GM12878 (cell line): ENCODE measurements at regions not wholly inside any gene's neighbourhood (a gene's known extent, or its start where the extent isn't known, plus 50 kb on each side); places are given as distances from the start of the nearest gene placed in this dataset.

Experiments used
- ATAC-seq: fragments of 200-7000 bp; cut with Tn5 transposase; 3 replicates; pipeline ENCODE4 v1.9.1; 2020; ENCODE audit warnings: mild to moderate bottlenecking, moderate library complexity
- BruUV-seq: library from RNA; stranded (reverse); fragments of 400-500 nt; replicated peaks from 2 replicates; lab custom pipeline; 2021; lab: Mats Ljungman, UMichigan
- CTCF ChIA-PET: fragments of 300-600 bp; sonication (Branson Sonifier 250); formaldehyde crosslinking; extraction: SDS; loops from one replicate; lab custom pipeline; 2021; ENCODE audit warnings: inconsistent platforms; lab: Yijun Ruan, JAX
- POLR2A ChIA-PET: fragments of 350-600 bp; formaldehyde crosslinking; extraction: SDS; loops from one replicate; lab custom pipeline; 2021; ENCODE audit warnings: inconsistent platforms; lab: Charles Lee
- RAD21 ChIA-PET: fragments of 300-600 bp; sonication (Branson Sonifier 250); formaldehyde crosslinking; loops from one replicate; lab custom pipeline; 2023; ENCODE audit warnings: antibody characterized with exemption; ENCODE audit not compliant: unreplicated experiment; lab: Charles Lee
- SMC1A ChIA-PET: fragments of 300-600 bp; sonication (Branson Sonifier 250); formaldehyde crosslinking; loops from one replicate; lab custom pipeline; 2023; ENCODE audit not compliant: unreplicated experiment, uncharacterized antibody; lab: Charles Lee
- DNase-seq: peaks from one replicate; pipeline ENCODE4 v3.0.0-alpha.2; 2011; ENCODE audit warnings: low read depth, low spot score
- FAIRE-seq: peaks from 3 replicates; lab custom pipeline; 2011; peaks lifted over from hg19 to GRCh38; lab: Jason Lieb, UNC
- H2AFZ ChIP-seq: 2 replicates; pipeline ENCODE4 v1.6.0; 2011; ENCODE audit warnings: low read depth, low read length, control low read depth; ENCODE audit not compliant: control insufficient read depth
- H3K27ac ChIP-seq: 2 replicates; pipeline ENCODE4 v1.5.1; 2011; ENCODE audit warnings: control low read depth; ENCODE audit not compliant: control insufficient read depth, insufficient read depth
- H3K27me3 ChIP-seq, 2 experiments: replicated peaks in 1 of 2; 2 replicates each; pipeline versions ENCODE4 v1.6.0 to v1.6.1; 2011; ENCODE audit warnings: low read length in 1 of 2; ENCODE audit not compliant: control insufficient read depth in 2 of 2, insufficient read depth in 2 of 2
- H3K36me3 ChIP-seq, 2 experiments: 2 replicates each; pipeline ENCODE4 v1.5.1; 2011; ENCODE audit warnings: low read length in 1 of 2; ENCODE audit not compliant: control insufficient read depth in 2 of 2, insufficient read depth in 2 of 2
- H3K4me1 ChIP-seq: 2 replicates; pipeline ENCODE4 v1.6.1; 2011; ENCODE audit warnings: mild to moderate bottlenecking, low read length, moderate library complexity, mixed read lengths; ENCODE audit not compliant: control insufficient read depth, insufficient read depth
- H3K4me2 ChIP-seq: 2 replicates; pipeline ENCODE4 v1.6.0; 2011; ENCODE audit warnings: control low read depth; ENCODE audit not compliant: control insufficient read depth, insufficient read depth
- H3K4me3 ChIP-seq: fragments of 200-600 bp; sonication (generic); 2 replicates; pipeline ENCODE4 v1.5.1; 2016
- H3K79me2 ChIP-seq: 2 replicates; pipeline ENCODE4 v1.6.0; 2011; ENCODE audit warnings: low read length; ENCODE audit not compliant: control insufficient read depth, insufficient read depth
- H3K9ac ChIP-seq: 2 replicates; pipeline ENCODE4 v1.8.0; 2011; ENCODE audit warnings: low read length, control low read depth, mixed read lengths; ENCODE audit not compliant: control insufficient read depth, insufficient read depth
- H3K9me3 ChIP-seq: replicated peaks from 3 replicates; pipeline ENCODE4 v1.5.1; 2011; ENCODE audit warnings: mild to moderate bottlenecking, low read length; ENCODE audit not compliant: control insufficient read depth, insufficient read depth
- H4K20me1 ChIP-seq: 2 replicates; pipeline ENCODE4 v1.6.0; 2011; ENCODE audit not compliant: control insufficient read depth, insufficient read depth
- BCL3 ChIP-seq: IDR thresholded peaks from 2 replicates; pipeline ENCODE4 v1.6.1; 2011; ENCODE audit warnings: borderline replicate concordance, low read depth, mild to moderate bottlenecking, moderate library complexity, low read length; ENCODE audit not compliant: insufficient read depth, poor library complexity, severe bottlenecking
- HDAC6 ChIP-seq: fragments of 200-600 bp; sonication (generic); IDR thresholded peaks from one replicate; pipeline ENCODE4 v1.8.0; 2017; ENCODE audit warnings: antibody characterized with exemption; ENCODE audit not compliant: unreplicated experiment
- KDM1A ChIP-seq: fragments of 200-600 bp; sonication (generic); IDR thresholded peaks from 2 replicates; pipeline ENCODE4 v1.6.1; 2016; ENCODE audit warnings: borderline replicate concordance
- NBN ChIP-seq: fragments of 450-650 bp; IDR thresholded peaks from 2 replicates; pipeline ENCODE4 v1.6.1; 2016
- NFXL1 ChIP-seq: fragments of 450-650 bp; IDR thresholded peaks from 2 replicates; pipeline ENCODE4 v1.6.1; 2017; ENCODE audit warnings: antibody characterized with exemption, mild to moderate bottlenecking, borderline replicate concordance
- PML ChIP-seq: IDR thresholded peaks from 2 replicates; pipeline ENCODE4 v1.6.1; 2012; ENCODE audit warnings: low read length, inconsistent platforms
- RCOR1 ChIP-seq: conservative IDR thresholded peaks from 2 replicates; pipeline ENCODE4 v1.6.1; 2012; ENCODE audit warnings: low read depth, low read length, improper control_type of control experiment
- SPI1 ChIP-seq: IDR thresholded peaks from 2 replicates; pipeline ENCODE4 v1.6.1; 2011; ENCODE audit warnings: low read depth, mild to moderate bottlenecking, low read length, moderate library complexity, borderline replicate concordance; ENCODE audit not compliant: insufficient read depth
- SRF ChIP-seq, 2 experiments: IDR thresholded peaks; 2 replicates each; pipeline ENCODE4 v1.6.1; 2011; ENCODE audit warnings: low read depth in 2 of 2, low read length in 2 of 2, mild to moderate bottlenecking in 1 of 2, moderate library complexity in 1 of 2
- SUZ12 ChIP-seq: fragments of 200-600 bp; sonication (generic); IDR thresholded peaks from one replicate; pipeline ENCODE4 v1.6.1; 2018; ENCODE audit warnings: antibody characterized with exemption, mild to moderate bottlenecking; ENCODE audit not compliant: unreplicated experiment
- ZBTB11 ChIP-seq: fragments of 450-650 bp; formaldehyde crosslinking; IDR thresholded peaks from 2 replicates; pipeline ENCODE4 v1.5.0; 2022; ENCODE audit warnings: mild to moderate bottlenecking, missing genetic modification characterization
- ZZZ3 ChIP-seq: IDR thresholded peaks from 2 replicates; pipeline ENCODE4 v1.6.1; 2011; ENCODE audit warnings: low read depth; ENCODE audit not compliant: control insufficient read depth, insufficient read length
- WGBS: methylation state at CpG from one replicate; pipeline ENCODE4 v1.1.6; 2016; ENCODE audit warnings: low lambda C conversion rate; ENCODE audit not compliant: insufficient replicate concordance, insufficient coverage; ENCODE audit errors: missing lambda C conversion rate; 5-methylcytosine and 5-hydroxymethylcytosine counted together
- in situ Hi-C: fragments of 300-500 bp; cut with MboI; formaldehyde crosslinking; loops from 9 replicates; pipeline ENCODE4 v1.14.3; 2018; ENCODE audit warnings: mixed read lengths
- intact Hi-C: fragments of 100-400 bp; cut with micrococcal nuclease; formaldehyde crosslinking; loops from one replicate; pipeline ENCODE4 v1.14.2; 2022; ENCODE audit not compliant: unreplicated experiment
- TF ChIP-seq, protein P1 (sequence below): fragments of 450-650 bp; IDR thresholded peaks from 2 replicates; pipeline ENCODE4 v1.6.1; 2016; ENCODE audit warnings: mild to moderate bottlenecking
- TF ChIP-seq, protein P2 (sequence below): fragments of 450-650 bp; formaldehyde crosslinking; IDR thresholded peaks from 2 replicates; pipeline ENCODE4 v1.4.0; 2022; ENCODE audit warnings: mild to moderate bottlenecking, moderate library complexity

DNA sequence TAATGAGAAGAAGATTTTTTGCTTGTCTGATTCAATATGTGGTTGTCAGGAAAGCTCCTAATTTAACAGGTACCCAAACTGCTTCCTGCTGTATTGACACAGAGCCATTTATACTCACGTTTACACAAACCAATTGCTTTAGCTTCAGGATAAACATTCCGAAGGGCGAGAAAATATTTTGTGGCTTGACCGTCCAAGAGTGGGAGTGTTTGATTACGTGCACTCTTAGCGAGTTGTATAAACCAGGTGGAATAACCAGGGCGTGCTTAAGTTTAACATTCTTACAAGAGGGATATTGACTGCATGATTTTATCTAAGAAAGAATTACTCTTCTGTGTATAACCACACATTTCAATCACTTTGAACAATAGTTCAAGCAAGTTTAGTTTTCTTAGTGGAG, 278.7 kb upstream of the TYRP1 start (continued):
- TF ChIP-seq ZBTB11 (CRISPR knock-in tag) = no peak
- TF ChIP-seq HDAC6 = no peak
- no peak for TF ChIP-seq RCOR1

DNA sequence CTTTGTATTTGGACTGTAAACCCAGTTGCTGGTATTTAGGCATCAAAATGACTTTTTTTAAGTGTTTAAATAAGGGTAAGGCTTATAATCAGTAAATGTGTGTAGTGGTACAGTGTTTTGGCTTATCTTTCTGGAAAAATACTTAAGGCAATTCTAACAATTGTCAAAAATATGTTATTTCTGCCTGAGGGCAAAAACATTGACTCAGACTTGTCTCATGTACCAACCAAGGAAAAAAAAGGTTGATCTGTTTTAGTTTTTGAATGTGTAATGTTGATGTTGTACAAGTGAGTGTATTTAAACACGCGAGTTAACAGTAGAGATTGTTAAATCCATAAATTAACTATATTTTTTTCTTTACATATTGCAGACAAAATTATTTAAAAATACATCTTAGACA, 277.8 kb upstream of the TYRP1 start:
- no peaks in the 10 kb centered on the region for H4K20me1 ChIP-seq
- no TSS peak for BruUV-seq
- H3K9me3 ChIP-seq = no peaks in the 10 kb centered on the region
- CTCF ChIA-PET = no interaction called here
- intact Hi-C loops = no loop called here
- no peak overlapping the region for H3K4me3 ChIP-seq
- ATAC-seq = no peak
- H3K79me2 ChIP-seq = no peaks in the 10 kb centered on the region
- TF ChIP-seq BCL3 (no peak), NBN (no peak), NFXL1 (no peak), SPI1 (no peak), SRF (IDR thresholded peaks at IDR 0.05; ENCODE audit: low read depth in 2 of 2, low read length in 2 of 2) (no peak), SUZ12 (no peak), ZZZ3 (no peak), PML (no peak), KDM1A (no peak)
- TF ChIP-seq, protein P1, sequence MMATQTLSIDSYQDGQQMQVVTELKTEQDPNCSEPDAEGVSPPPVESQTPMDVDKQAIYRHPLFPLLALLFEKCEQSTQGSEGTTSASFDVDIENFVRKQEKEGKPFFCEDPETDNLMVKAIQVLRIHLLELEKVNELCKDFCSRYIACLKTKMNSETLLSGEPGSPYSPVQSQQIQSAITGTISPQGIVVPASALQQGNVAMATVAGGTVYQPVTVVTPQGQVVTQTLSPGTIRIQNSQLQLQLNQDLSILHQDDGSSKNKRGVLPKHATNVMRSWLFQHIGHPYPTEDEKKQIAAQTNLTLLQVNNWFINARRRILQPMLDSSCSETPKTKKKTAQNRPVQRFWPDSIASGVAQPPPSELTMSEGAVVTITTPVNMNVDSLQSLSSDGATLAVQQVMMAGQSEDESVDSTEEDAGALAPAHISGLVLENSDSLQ = no peak
- TF ChIP-seq, protein P2, sequence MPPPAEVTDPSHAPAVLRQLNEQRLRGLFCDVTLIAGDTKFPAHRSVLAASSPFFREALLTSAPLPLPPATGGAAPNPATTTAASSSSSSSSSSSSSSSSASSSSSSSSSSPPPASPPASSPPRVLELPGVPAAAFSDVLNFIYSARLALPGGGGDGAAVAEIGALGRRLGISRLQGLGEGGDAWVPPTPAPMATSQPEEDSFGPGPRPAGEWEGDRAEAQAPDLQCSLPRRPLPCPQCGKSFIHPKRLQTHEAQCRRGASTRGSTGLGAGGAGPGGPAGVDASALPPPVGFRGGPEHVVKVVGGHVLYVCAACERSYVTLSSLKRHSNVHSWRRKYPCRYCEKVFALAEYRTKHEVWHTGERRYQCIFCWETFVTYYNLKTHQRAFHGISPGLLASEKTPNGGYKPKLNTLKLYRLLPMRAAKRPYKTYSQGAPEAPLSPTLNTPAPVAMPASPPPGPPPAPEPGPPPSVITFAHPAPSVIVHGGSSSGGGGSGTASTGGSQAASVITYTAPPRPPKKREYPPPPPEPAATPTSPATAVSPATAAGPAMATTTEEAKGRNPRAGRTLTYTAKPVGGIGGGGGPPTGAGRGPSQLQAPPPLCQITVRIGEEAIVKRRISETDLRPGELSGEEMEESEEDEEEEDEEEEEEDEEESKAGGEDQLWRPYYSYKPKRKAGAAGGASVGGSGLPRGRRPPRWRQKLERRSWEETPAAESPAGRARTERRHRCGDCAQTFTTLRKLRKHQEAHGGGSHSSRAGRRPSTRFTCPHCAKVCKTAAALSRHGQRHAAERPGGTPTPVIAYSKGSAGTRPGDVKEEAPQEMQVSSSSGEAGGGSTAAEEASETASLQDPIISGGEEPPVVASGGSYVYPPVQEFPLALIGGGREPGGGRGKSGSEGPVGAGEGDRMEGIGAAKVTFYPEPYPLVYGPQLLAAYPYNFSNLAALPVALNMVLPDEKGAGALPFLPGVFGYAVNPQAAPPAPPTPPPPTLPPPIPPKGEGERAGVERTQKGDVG = no peak
- TF ChIP-seq, all 136 proteins: peak for 0
- SMC1A ChIA-PET = no interaction called here
- H3K27me3 ChIP-seq = no peaks in the 10 kb centered on the region
- RAD21 ChIA-PET = no interaction called here
- in situ Hi-C loops = no loop called here
- DNase-seq (no peak), FAIRE-seq (no peak)
- no peak overlapping the region for H3K9ac ChIP-seq
- 88% methylated on average over 2 of the region's 2 CpGs for WGBS
- H3K36me3 ChIP-seq = no peaks in the 10 kb centered on the region
- no peak overlapping the region for H2AFZ ChIP-seq
- POLR2A ChIA-PET = no interaction called here
- no peak overlapping the region for H3K4me2 ChIP-seq
- H3K27ac ChIP-seq = no peak overlapping the region
- H3K4me1 ChIP-seq = no peaks in the 10 kb centered on the region
